ENCODE measurements at regions not wholly inside any gene's neighbourhood (a gene's known extent, or its start where the extent isn't known, plus 50 kb on each side); places are given as distances from the start of the nearest gene placed in this dataset.

GRCh38 chr6:132045877-132046276 is 94.7 kb upstream of the CCN2 start:
- Histone ChIP-seq H3K9me3 (ENCODE audit: insufficient read depth in 2 of 2, low read depth in 1 of 2, low read length in 1 of 2) (no peaks in the 10 kb centered on the region), H3K14ac (ENCODE audit: insufficient read length) (no peak overlapping the region), H3K27ac (ENCODE audit: low read depth, low read length) (no peak overlapping the region), H3K36me3 (ENCODE audit: control insufficient read depth in 2 of 4, insufficient read depth in 4 of 4, low read length in 3 of 4) (no peaks in the 10 kb centered on the region), H3K9ac (replicated peaks in 1 of 4; ENCODE audit: extremely low read depth in 1 of 4, low read depth in 3 of 4, low read length in 3 of 4) (no peak overlapping the region), H3K79me2 (ENCODE audit: control insufficient read depth in 1 of 2, insufficient read depth in 2 of 2, low read length in 2 of 2) (no peaks in the 10 kb centered on the region), H2BK20ac (ENCODE audit: low read length) (no peak overlapping the region), H2BK120ac (replicated peaks; ENCODE audit: low read depth, low read length) (no peak overlapping the region), H3K4me3 (ENCODE audit: extremely low read depth in 1 of 4, insufficient read depth in 2 of 4, low read depth in 3 of 4, low read length in 4 of 4) (no peak overlapping the region), H3K4me2 (ENCODE audit: insufficient read depth in 1 of 2, low read depth in 2 of 2, low read length in 2 of 2) (no peak overlapping the region), H3K27me3 (replicated peaks in 1 of 4; ENCODE audit: control insufficient read depth in 3 of 4, extremely low read depth in 1 of 4, insufficient read depth in 3 of 4, low read length in 3 of 4) (no peaks in the 10 kb centered on the region), H2BK5ac (ENCODE audit: low read depth, low read length) (no peak overlapping the region), H2BK15ac (ENCODE audit: low read length) (no peak overlapping the region), H3K23me2 (ENCODE audit: low read depth, low read length) (no peaks in the 10 kb centered on the region), H4K20me1 (replicated peaks in 1 of 2; ENCODE audit: control insufficient read depth in 1 of 2, insufficient read depth in 2 of 2, low read length in 2 of 2) (no peaks in the 10 kb centered on the region), H2BK12ac (ENCODE audit: low read depth, low read length) (no peak overlapping the region), H3K4ac (replicated peaks; ENCODE audit: insufficient read length, low read depth, low read length) (no peak overlapping the region), H3K4me1 (replicated peaks in 1 of 4; ENCODE audit: control insufficient read depth in 3 of 4, insufficient read depth in 4 of 4, low read length in 3 of 4) (no peaks in the 10 kb centered on the region), H2AK5ac (ENCODE audit: low read depth, low read length) (no peak overlapping the region), H3K23ac (ENCODE audit: insufficient read length) (no peak overlapping the region), H3K18ac (ENCODE audit: extremely low read depth, low read length) (no peak overlapping the region), H2AFZ (ENCODE audit: low read length) (no peak overlapping the region), H3K56ac (replicated peaks; ENCODE audit: insufficient read length, low read depth, low read length) (no peak overlapping the region), H4K91ac (replicated peaks; ENCODE audit: insufficient read length, low read length) (no peak overlapping the region), H4K5ac (ENCODE audit: insufficient read length, low read depth, low read length) (no peak overlapping the region), H3K79me1 (ENCODE audit: low read depth, low read length) (no peaks in the 10 kb centered on the region), H4K8ac (ENCODE audit: extremely low read depth, insufficient read depth, low read length) (no peak overlapping the region)
- DNase-seq (ENCODE audit: low read depth in 1 of 2, low spot score in 2 of 2), result no peak
- POLR2A ChIA-PET (ENCODE audit: partially characterized antibody), result no interaction called here
- CTCF ChIA-PET (ENCODE audit: partially characterized antibody), result interaction anchor here (0.7 kb wide), 1 partner anchor 16 kb away, joined by 4 read pairs; no protein-coding TSS in a partner anchor
- no peak for FAIRE-seq
- WGBS, 2 experiments (ENCODE audit: extremely low coverage in 1 of 2, insufficient coverage in 1 of 2, insufficient read length in 1 of 2, insufficient replicate concordance in 2 of 2, low coverage in 1 of 2, low lambda C conversion rate in 2 of 2, missing lambda C conversion rate in 1 of 2), result 100% methylated on average over 1 of the region's 1 CpG; no CpG with 5 or more reads in 1 of the 2 experiments
- TF ChIP-seq SIN3A (conservative IDR thresholded peaks at IDR 0.05 in 1 of 2, IDR thresholded peaks at IDR 0.05 in 1 of 2; ENCODE audit: low read depth in 1 of 2, low read length in 2 of 2), result no peak

Measured in H1 (cell line).